DND-41 (cell line): ENCODE measurements at regions not wholly inside any gene's neighbourhood (a gene's known extent, or its start where the extent isn't known, plus 50 kb on each side); places are given as distances from the start of the nearest gene placed in this dataset.
"Not testable (repeated sequence)": the region's sequence is repeated elsewhere in the genome, so short reads cannot be mapped to it uniquely, and the experiment has no call there.

Experiments
- ATAC-seq: fragments of 200-7000 bp; cut with Tn5 transposase; 3 replicates; pipeline ENCODE4 v1.9.1; 2021; ENCODE audit warnings: low read depth; ENCODE audit not compliant: insufficient read depth
- DNase-seq: peaks from one replicate; pipeline ENCODE4 v3.0.0-alpha.2; 2020
- H2AFZ ChIP-seq: 2 replicates; pipeline ENCODE4 v1.6.0; 2012; ENCODE audit warnings: low read depth, low read length
- H3K27ac ChIP-seq: 2 replicates; pipeline ENCODE4 v1.5.1; 2012; ENCODE audit warnings: low read length, inconsistent platforms
- H3K27me3 ChIP-seq: fragments of 200-600 bp; sonication (generic); 2 replicates; pipeline ENCODE4 v1.6.0; 2012; ENCODE audit warnings: low read length, mild to moderate bottlenecking, inconsistent platforms; ENCODE audit not compliant: insufficient read depth, poor library complexity
- H3K36me3 ChIP-seq: 2 replicates; pipeline ENCODE4 v1.5.1; 2012; ENCODE audit warnings: low read length, inconsistent platforms; ENCODE audit not compliant: insufficient read depth
- H3K4me1 ChIP-seq: 2 replicates; pipeline ENCODE4 v1.5.1; 2012; ENCODE audit warnings: mild to moderate bottlenecking, low read length; ENCODE audit not compliant: insufficient read depth
- H3K4me2 ChIP-seq: 2 replicates; pipeline ENCODE4 v1.6.0; 2012; ENCODE audit warnings: mild to moderate bottlenecking, moderate library complexity, low read length, inconsistent platforms; ENCODE audit not compliant: insufficient read depth
- H3K4me3 ChIP-seq, 2 experiments: fragments of 200-600 bp in 1 of 2; shearing (Covaris generic) in 1 of 2; 2 replicates each; pipeline ENCODE4 v1.5.1; 2012 to 2016; ENCODE audit warnings: inconsistent platforms in 2 of 2, low read length in 2 of 2, mild to moderate bottlenecking in 2 of 2, low read depth in 1 of 2, moderate library complexity in 1 of 2
- H3K79me2 ChIP-seq: 2 replicates; pipeline ENCODE4 v1.6.0; 2012; ENCODE audit warnings: low read length, inconsistent platforms; ENCODE audit not compliant: insufficient read depth
- H3K9ac ChIP-seq: 2 replicates; pipeline ENCODE4 v1.6.0; 2012; ENCODE audit warnings: low read depth, mild to moderate bottlenecking, inconsistent platforms, low read length, moderate library complexity
- H3K9me3 ChIP-seq: 2 replicates; pipeline ENCODE4 v1.5.1; 2012; ENCODE audit warnings: low read length, moderate library complexity, mild to moderate bottlenecking, inconsistent platforms; ENCODE audit not compliant: insufficient read depth, severe bottlenecking
- H4K20me1 ChIP-seq: 2 replicates; pipeline ENCODE4 v1.6.0; 2012; ENCODE audit warnings: low read length; ENCODE audit not compliant: insufficient read depth
- CTCF ChIP-seq: IDR thresholded peaks from 2 replicates; pipeline ENCODE4 v1.5.1; 2012; ENCODE audit warnings: borderline replicate concordance, low read length, moderate library complexity, mild to moderate bottlenecking; ENCODE audit not compliant: poor library complexity, severe bottlenecking; ENCODE audit errors: extremely low read depth
- EZH2 ChIP-seq: IDR thresholded peaks from 3 replicates; pipeline ENCODE4 v1.6.1; 2012; ENCODE audit warnings: borderline replicate concordance, low read depth, mild to moderate bottlenecking, moderate library complexity, low read length, inconsistent platforms; ENCODE audit not compliant: severe bottlenecking

- DNase-seq = peak; percentile 90
- Histone ChIP-seq H3K4me3 (peak overlapping the region; percentile 99 to 100), H3K27me3 (no peaks in the 10 kb centered on the region), H3K79me2 (peaks cover 22% of the 10 kb centered on the region), H3K27ac (peak overlapping the region; percentile 98), H2AFZ (peak overlapping the region; percentile 100), H3K36me3 (peaks cover 3% of the 10 kb centered on the region; the same call in 1 of the 2 replicates), H4K20me1 (no peaks in the 10 kb centered on the region), H3K4me2 (peak overlapping the region; percentile 77), H3K4me1 (peaks cover 22% of the 10 kb centered on the region), H3K9me3 (no peaks in the 10 kb centered on the region), H3K9ac (peak overlapping the region; percentile 99)
- peak; percentile 93 for ATAC-seq
- TF ChIP-seq EZH2 (no peak), CTCF (peak; percentile 72)
These were observed 880.5 kb upstream of the DEFB115 start for GRCh38 chr20:30376767-30377658.

- Histone ChIP-seq H3K9ac (peak overlapping the region; percentile 99), H3K79me2 (peaks cover 28% of the 10 kb centered on the region), H3K4me1 (peaks cover 28% of the 10 kb centered on the region), H3K4me3 (peak overlapping the region; percentile 99 to 100; a peak in 3 of 4 replicates), H3K4me2 (peak overlapping the region; percentile 77), H3K27ac (peak overlapping the region; percentile 52)
- H4K20me1 ChIP-seq, DNase-seq, H3K27me3 ChIP-seq, H3K36me3 ChIP-seq, H3K9me3 ChIP-seq, ATAC-seq, H2AFZ ChIP-seq: not testable (repeated sequence)
These were observed 879.1 kb upstream of the DEFB115 start for GRCh38 chr20:30378317-30378716.

- DNase-seq, H4K20me1 ChIP-seq, H3K27me3 ChIP-seq, H3K27ac ChIP-seq, H3K9ac ChIP-seq, H3K9me3 ChIP-seq, H2AFZ ChIP-seq, ATAC-seq, H3K36me3 ChIP-seq: not testable (repeated sequence)
- Histone ChIP-seq H3K79me2 (peaks cover 29% of the 10 kb centered on the region), H3K4me3 (peak overlapping the region in 1 of 2 experiments; percentile 100; a peak in 1 of 4 replicates), H3K4me2 (peak overlapping the region; percentile 77), H3K4me1 (peaks cover 28% of the 10 kb centered on the region)
These were observed 878.7 kb upstream of the DEFB115 start for GRCh38 chr20:30378721-30379120.

GRCh38 chr20:30384841-30385240, 872.6 kb upstream of the DEFB115 start:
- H3K9ac ChIP-seq, H3K4me3 ChIP-seq, H3K9me3 ChIP-seq, DNase-seq, H3K27ac ChIP-seq, H2AFZ ChIP-seq, H3K4me2 ChIP-seq, ATAC-seq, H4K20me1 ChIP-seq, H3K27me3 ChIP-seq: not testable (repeated sequence)
- Histone ChIP-seq H3K4me1 (peaks cover 14% of the 10 kb centered on the region; the same call in 1 of the 2 replicates), H3K36me3 (peaks cover 17% of the 10 kb centered on the region; the same call in 1 of the 2 replicates), H3K79me2 (peaks cover 27% of the 10 kb centered on the region)

- H3K9me3 ChIP-seq, DNase-seq, ATAC-seq, H3K27ac ChIP-seq, H3K4me3 ChIP-seq, H2AFZ ChIP-seq, H3K4me2 ChIP-seq, H3K27me3 ChIP-seq, H4K20me1 ChIP-seq, H3K9ac ChIP-seq: not testable (repeated sequence)
- peaks cover 19% of the 10 kb centered on the region; the same call in 1 of the 2 replicates for H3K36me3 ChIP-seq
- peaks cover 10% of the 10 kb centered on the region; the same call in 1 of the 2 replicates for H3K4me1 ChIP-seq
- peaks cover 23% of the 10 kb centered on the region for H3K79me2 ChIP-seq
These were observed 871.4 kb upstream of the DEFB115 start for GRCh38 chr20:30386099-30386498.

- not testable (repeated sequence) for H3K9ac ChIP-seq, H2AFZ ChIP-seq, H3K27me3 ChIP-seq, H4K20me1 ChIP-seq, H3K9me3 ChIP-seq, H3K4me1 ChIP-seq, ATAC-seq, H3K27ac ChIP-seq, DNase-seq, H3K4me3 ChIP-seq, H3K4me2 ChIP-seq
- Histone ChIP-seq H3K79me2 (peaks cover 15% of the 10 kb centered on the region), H3K36me3 (peaks cover 21% of the 10 kb centered on the region; the same call in 1 of the 2 replicates)
These were observed 869.6 kb upstream of the DEFB115 start for GRCh38 chr20:30387823-30388222.

GRCh38 chr20:30393523-30393922, 863.9 kb upstream of the DEFB115 start:
- H3K27ac ChIP-seq, H3K9ac ChIP-seq, ATAC-seq, H3K4me2 ChIP-seq, H3K27me3 ChIP-seq, DNase-seq, H3K9me3 ChIP-seq, H2AFZ ChIP-seq, H3K4me1 ChIP-seq, H3K4me3 ChIP-seq, H3K79me2 ChIP-seq, H4K20me1 ChIP-seq: not testable (repeated sequence)
- H3K36me3 ChIP-seq = peaks cover 31% of the 10 kb centered on the region
